Epidermal melanocyte (primary cell): ENCODE measurements at regions not wholly inside any gene's neighbourhood (a gene's known extent, or its start where the extent isn't known, plus 50 kb on each side); places are given as distances from the start of the nearest gene placed in this dataset.

Source experiments
- DNase-seq: peaks from one replicate; pipeline ENCODE4 v3.0.0; 2011; ENCODE audit warnings: low spot score; ENCODE audit not compliant: insufficient read length

DNA sequence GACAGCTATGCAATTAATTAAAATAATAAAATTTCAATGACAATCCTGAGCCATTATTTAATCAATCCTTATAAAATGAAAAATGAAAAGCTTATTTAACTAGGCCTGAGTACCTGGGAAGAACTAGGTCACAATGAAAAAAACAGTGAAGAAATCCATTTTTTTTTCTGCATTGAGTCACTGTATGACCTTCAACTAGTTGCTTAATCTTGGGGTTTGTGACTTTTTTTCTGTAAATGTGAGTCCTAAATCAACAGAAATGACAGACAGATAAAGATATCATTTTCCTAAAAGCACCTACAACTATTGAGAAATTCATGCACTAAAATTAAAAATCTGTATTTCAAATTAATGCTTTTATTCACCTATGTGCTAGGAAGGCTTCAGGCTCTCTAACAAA is 96.8 kb downstream of the TMEM26 start:
- no peak for DNase-seq

DNA sequence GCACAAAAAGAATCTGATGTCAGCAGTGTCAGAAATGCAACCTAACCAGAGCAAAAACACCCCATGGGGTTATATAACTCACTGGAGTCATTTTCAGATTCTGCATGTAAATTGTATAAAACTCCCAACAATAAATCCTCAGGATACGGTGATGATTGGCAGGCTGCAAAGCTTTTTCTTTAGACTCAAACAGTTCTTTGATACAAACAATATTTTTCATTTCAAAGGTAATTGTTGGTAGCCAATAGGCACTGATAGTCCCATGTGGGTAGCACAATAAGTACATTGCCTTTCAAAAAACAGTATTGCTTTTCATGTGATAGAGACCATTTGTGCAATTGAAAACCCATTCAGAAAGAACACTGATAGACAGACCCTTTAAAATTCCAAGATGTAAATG is 98.0 kb downstream of the TMEM26 start:
- no peak for DNase-seq

DNA sequence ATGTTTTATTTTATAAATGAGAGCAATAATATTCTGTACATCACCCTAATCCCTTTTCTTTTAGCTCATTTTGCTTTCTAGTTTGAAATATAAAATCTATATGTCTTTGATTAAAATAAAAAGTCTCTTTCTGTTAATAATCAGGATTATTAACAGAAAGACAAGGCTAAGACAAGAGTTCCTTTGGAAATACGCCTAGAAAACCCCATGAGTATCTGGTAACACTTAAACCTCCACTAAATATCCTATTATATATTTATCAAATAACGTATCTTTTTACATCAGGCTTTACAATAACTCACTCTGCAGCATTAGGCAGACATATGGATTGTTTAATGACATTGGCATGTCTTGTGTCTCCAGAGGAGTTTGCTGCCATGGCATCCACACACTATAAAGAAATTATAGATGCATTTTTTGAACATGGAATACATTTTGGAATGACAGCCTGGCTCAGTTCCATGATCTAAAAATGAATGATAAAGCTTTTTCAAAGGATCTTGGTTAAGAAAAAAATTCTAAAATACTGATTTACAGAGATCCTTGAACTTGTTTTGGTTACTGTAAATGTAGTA is 98.7 kb downstream of the TMEM26 start:
- DNase-seq: no peak

DNA sequence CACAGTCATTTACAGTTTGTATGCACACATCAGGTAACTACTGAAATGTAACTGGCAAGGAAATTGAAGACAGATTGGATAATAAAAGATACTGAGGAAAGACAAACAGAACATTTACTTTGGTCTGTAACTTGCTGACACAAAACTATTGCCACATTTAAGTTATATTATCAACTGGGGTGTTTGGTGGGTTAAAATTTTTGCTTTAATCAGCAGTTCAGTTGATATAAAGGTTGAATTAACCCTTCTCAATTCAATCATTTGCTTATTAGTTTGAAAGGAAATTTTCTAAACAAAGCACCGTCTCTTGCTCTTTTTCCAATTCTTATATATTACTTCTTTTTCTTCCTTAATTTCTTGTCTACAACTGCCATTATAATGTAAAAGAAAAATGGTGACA is 102.4 kb downstream of the TMEM26 start:
- no peak for DNase-seq

DNA sequence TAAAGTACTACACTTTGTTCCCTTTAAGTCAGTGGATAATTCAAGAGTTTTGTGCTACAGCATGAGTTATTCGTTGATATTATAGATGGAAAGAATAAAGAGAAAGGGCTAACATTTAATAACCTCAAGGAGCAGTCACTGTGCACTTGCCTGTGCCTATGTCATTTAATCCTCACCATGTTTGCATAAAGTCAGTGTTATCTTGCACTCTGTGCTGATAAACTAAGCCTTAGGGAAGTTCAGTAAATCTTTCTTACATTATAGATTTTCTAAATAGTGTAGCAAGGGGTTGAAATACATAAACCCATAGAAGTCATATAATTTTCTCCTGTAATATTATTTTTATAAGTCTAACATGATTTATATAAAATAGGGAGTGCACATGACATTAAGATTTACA is 103.1 kb downstream of the TMEM26 start:
- no peak for DNase-seq

DNA sequence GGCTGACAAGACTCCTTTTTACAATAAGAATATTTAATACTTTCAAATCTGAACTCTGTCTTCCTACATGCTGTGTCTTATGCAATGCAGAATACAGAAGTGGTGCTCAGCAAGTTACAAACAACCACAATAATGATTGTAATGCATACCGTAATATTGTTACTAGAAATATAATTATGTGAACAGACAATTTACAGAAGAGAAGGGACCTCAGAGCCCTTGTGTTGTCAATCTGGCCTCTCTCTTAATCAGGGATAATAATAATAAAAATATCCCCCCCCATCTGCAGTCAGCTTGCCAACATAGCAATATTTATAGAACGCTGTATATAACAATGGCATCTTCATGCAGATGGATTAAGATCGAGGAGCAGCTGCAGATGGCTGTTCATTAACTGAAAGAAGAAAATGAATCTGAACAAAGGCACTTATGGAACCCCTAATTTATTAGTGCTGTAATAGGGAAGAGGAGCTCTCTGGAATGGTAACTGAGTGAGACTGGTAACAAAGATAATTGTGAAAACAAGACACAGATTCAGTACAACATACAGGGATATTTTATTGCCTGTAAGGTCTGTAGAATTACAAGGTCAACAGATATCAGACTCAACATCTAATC is 106.3 kb downstream of the TMEM26 start:
- no peak for DNase-seq

DNA sequence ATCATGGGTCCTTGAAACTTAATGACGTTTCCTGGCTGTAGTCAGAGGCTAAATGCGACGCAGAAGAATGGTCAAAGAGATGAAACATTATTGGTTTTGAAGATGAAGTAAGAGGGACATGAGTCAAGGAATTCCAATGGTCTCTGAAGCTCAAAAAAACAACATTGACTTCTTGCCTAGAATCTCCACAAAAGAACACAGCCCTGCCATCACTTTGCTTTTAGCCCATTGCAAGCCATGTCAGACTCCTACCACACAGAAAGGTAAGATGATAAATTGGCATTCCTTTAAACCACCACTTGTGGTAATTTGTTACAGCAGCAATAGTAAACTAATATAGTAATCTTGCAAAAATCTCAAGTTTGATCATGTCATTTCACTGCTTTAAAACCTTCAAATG is 109.4 kb downstream of the TMEM26 start:
- DNase-seq: no peak

DNA sequence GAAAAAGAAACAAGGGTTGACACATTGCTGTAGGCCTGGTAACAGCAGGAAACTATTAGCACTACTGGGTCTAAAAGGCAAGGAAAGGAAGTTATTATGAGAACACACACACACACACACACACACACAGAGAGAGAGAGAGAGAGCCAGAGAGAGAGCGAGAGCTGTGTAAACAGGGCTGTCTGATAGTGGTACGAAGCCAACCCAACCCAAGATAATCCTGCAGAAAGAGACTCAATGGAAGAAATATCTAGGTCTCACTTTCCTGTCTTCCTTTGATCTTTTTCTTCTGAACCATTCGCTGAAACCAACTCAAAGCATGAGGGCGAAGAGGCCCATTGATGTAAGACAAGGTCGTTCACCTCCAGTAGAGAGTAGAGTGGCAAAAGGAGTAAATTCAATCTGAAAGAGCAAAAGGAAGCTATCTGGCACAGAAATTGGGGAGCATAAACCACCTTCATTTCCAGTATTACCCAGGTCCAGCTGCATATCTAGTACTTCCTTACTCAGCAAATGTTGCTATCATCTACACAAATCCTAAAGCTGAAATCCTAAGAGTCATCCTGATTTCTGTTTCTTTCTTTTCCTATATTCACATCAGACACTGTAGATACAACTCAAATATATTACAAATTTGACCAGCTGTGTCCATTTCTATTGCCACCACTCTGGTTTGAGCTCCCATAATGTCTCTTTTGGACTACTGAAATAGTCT is 110.2 kb downstream of the TMEM26 start:
- DNase-seq: no peak

DNA sequence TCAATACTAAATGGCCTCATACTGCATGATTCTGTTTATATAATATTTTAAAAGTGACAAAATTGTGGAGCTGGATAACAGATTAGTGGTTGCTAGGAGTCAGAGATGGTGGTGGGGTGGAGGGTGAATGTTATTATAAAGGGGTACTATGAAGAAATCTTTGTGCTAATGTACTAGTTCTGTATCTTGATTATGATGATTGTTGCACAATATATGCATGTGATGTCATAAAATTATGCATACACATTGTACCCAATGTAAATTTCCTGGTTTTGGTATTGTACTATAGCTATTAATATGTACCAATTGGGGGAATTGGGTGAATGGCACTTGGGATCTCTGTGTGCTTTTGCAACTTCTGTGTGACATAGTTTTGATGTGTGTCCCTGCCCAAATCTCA is 112.2 kb downstream of the TMEM26 start:
- DNase-seq: no peak

DNA sequence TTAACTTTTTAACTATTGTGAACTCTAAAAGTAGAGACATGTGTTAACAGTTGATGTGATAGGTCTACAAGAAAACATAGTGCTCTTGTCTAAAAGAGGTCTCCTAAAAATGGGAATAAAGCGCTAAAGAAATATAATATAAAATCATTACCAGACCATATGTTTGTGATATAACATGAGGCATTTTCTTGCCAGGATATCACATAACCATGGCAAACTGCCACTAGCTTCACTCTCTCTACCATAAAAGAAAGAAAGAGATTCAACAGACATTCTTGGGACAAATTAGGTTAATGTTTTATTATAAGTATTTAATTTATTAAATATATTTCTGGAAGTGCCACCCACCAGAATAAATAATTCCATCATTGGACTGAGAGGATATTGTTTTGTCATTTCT is 115.0 kb downstream of the TMEM26 start:
- no peak for DNase-seq

DNA sequence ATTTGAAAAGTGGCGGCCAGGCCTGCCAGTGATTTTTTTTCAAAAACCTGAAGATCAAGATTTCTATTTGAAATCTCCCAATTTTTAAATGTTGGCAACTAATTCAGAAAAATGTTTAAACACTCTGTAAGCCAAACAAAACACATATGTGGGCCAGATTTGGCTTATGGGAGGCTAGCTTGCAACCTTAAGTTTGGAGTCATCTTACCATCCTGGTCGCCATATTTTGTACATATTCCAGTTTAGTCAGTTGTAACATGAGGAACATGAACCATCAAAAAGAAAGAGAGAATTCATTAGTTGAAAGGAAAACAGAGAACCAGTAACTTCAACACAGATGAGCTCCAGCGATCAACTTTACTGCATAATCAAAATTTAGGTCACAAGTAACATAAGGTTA is 115.4 kb downstream of the TMEM26 start:
- DNase-seq: no peak

DNA sequence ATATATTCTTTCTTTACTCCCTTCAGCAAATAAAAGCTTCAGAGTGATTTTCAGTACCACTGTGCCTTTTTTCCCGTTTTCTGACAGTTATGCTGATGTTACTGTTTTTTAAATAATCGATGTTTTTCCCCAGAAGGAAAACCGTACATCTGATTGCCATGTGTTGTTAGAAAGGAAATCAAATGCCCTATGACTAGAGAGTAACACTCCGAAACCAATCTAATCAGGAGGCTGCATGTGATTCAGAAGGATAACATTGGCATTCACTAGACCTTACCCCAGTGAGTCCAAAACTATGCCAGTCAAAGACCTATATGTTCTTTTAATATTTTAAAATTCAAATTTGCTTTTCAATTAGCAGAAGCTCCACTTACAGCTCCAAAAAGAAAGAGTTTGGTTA is 116.3 kb downstream of the TMEM26 start:
- DNase-seq: no peak

DNA sequence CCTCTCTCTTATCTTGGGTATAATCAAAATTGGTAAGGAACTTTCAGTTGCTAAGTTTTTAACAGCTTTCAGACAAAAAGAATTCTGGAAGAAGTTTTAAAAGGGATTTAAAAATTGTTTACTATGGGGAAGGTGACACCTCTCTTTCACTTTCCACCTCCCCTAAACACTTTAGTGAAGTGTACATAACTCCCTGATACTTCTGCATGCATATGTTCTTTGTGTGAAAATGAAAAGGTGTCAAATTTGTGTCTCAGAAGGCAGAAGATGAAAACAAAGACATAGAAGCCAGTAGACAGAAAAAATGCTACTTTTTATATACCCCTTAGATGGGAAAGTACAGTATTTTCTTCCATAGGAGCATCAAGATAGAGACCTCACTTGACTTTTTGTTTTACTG is 117.8 kb downstream of the TMEM26 start:
- no peak for DNase-seq

DNA sequence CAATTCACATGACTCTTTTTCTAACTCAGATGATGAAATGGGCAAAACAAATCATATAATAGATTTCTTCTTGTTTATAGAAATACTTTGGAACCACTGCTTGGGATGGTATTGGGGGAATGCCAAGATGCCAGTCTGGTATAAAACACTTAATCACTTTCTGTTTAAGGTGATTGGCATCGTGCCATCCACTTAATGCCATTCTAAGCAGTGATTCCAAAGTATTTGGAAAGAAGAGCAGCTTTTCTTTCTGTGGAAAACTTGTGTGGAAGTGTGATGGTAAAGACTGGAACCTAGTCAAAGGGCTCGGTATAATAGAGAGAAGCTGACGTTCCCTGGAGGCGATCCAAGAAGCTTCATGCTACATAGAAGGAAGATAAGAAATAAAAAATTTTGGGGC is 120.6 kb downstream of the TMEM26 start:
- peak; percentile 54 for DNase-seq

DNA sequence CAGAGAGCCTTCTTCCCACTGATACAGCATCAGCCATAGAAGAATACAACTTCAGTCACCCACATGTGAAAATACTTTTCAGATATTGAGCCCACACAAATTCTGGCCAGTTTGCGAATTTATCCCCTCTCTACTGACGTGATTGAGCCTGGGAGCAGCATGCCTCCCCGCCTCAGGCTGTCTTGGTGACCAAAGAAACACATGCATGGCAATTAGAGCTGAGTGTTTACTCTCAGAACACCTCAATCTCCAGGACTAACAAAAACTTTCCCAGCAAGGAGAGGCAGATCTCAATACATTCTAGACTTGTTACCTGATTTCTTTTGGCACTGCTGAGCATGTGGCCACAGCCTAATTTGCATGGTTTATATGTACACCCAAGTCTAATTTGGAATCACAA is 122.5 kb downstream of the TMEM26 start:
- no peak for DNase-seq

DNA sequence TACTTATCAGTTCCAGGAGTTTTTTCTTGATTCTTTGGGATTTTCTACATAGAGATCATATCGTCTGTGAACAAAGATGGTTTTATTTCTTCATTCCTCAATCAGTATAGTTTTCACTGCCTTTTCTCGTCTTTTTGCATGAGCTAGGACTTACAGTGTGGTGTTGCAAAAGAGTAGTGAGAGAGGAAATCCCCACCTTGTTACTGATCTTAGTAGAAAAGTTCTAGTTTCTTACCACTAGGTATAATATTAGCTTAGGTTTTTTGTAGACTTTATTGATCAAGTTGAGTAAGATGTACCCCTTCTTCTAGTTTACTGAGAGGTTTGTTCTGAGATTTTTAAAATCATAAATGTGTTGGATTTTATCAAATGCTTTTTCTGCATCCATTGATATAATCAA is 123.3 kb downstream of the TMEM26 start:
- DNase-seq: no peak

DNA sequence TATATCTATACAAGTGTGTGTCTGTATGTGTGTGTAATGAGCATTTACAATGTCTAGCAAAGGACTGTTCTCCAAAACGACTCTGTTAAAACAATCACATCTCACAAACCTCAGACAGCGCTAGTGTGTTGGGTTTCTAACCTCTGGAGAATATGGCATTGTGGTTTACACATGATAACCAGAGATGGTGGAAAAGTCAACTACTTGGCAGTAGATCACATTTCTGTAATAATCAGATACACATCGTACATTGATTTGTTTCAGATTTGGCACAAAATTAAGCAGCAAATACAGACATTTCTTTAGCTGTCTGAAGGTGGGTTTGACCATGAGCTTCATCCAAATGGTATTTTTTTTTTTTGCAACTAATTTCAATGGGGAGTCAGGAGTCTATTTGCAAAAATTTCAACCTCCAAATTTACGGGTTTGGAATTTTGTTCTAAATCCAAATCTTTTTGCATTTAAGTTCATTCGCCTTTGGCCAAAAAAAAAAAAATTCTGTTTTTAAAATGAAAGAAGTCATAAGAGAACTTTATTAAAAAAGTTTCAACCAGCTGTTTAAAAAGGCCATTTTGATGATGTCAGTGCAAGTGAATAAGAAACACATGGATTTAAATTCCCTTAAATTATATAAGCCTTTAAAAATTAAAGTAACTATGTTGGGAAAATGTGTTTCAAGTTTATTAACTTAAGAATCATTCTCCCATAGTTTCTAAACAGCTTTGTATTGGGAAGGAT is 127.8 kb downstream of the TMEM26 start:
- no peak for DNase-seq

DNA sequence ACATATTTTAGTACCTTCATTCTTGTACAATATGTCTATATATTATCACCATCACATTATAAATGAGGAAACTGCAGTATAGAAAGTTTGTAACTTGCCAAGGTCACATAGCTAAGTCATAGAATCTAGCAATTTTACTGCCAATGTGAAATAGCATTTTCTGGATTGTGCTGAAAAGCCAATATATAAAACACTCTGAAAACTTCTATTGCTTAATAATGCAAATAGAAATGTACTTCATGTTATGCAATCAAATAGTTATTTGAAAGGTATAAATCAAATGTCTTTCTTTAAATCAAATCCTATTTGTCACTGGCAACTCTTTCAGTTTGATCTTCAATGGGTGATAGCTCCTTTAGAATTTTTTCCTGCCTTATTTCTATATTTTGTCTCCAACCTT is 129.5 kb downstream of the TMEM26 start:
- DNase-seq: no peak

DNA sequence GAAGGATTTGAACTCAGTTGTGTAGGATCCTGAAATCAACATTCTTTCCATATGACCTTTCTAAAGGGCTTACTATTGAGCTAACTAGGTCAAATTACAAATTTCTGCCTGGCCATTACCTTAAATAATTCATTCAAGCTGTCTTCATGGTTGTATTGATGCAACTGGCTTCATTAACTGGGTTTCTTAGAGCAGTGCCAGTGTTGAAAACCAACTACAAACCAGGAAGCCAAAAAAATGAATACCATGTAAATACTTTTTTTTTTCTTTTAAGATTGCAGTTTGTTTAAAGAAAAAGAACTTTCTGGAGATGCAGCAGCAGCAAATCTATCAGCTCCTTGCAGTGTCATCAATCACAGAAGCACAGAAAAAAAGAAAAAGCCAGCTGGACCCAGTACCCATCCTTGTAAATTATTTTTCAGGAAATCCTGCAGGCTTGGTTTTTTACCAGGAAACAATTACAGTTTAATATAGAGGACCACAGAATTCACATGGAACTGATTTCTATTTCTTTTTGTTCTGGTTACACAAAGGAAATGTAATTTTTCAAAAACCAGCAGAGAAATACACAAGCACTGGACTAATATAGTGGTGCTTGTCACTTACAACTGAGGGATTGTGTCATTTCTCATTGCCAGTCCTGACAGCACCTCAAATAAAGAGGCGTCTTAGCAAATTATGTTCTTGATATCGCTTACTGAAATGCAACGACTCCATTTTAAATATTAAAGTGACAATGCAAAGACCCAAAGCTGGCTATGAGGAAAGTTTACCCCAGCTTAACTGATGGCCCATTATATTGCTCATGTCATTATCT is 131.9 kb downstream of the TMEM26 start:
- no peak for DNase-seq

DNA sequence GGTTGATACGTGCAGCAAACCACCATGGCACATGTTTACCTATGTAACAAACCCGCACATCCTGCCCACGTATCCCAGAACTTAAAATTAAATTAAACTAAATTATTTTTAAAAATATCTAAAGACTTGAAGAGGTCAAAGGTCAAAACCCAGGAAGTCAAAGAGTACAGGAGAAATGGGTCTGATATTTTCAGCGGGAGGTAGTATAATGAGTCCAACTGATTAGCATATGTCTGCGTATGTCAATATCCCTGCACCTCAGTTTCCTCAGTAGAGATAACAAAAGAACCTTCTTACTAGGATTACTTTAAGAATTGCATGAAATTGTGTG is 133.0 kb downstream of the TMEM26 start:
- DNase-seq: no peak

DNA sequence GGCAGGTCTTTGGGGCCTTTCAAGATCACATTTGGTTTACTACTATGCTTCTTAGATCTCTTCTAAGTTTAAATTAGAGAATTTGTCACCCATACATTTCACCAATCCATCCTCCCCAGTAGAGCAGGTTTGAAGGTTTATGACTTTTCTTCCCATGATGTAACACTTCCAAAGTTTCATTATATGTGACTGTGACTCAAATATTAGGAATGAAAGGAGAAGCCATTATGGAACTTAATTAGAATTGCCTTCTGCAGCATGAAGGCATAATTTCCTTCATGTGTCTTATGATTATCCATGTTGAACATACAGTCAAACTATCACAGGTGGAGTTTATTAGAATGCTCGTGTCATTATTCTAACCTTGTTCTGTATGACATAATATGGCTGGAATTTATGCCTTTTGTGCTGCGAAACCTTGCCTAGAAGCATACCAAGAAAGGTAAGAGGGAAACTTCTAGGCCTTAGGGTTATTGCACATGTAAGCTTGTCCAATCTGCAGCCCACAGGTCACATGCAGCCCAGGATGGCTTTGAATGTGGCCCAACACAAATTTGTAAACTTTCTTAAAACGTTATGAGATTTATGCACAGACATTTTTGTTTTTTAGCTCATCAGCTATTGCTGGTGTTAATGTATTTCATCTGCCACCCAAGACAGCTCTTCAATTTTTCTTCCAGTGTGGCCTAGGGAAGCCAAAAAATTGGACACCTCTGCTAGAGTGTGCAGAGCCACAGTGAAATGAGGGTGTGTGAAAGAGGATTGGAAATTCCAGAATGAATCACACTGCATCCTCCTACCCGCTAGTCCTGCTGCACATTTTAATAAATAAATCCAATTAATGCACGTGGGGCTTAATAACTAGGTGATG is 133.6 kb downstream of the TMEM26 start:
- DNase-seq: no peak
